ENCODE measurements at regions not wholly inside any gene's neighbourhood (a gene's known extent, or its start where the extent isn't known, plus 50 kb on each side); places are given as distances from the start of the nearest gene placed in this dataset.
"Not testable (repeated sequence)": the region's sequence is repeated elsewhere in the genome, so short reads cannot be mapped to it uniquely, and the experiment has no call there.

- H3K27ac Mint-ChIP-seq: no peak overlapping the region
- H3K27me3 Mint-ChIP-seq: peaks cover 13% of the 10 kb centered on the region
- peaks cover 7% of the 10 kb centered on the region for H3K9me3 Mint-ChIP-seq
- no peak for DNase-seq
- H3K36me3 Mint-ChIP-seq (ENCODE audit: low read depth): no peaks in the 10 kb centered on the region
- POLR2A ChIA-PET: no interaction called here
- CTCF ChIA-PET: no interaction called here
- H3K4me3 Mint-ChIP-seq: no peak overlapping the region
- no peaks in the 10 kb centered on the region for H3K4me1 Mint-ChIP-seq
Observed at GRCh38 chr17:74137416-74137815, 66.1 kb upstream of the RPL38 start.

GRCh38 chr17:74139120-74139519 lies 64.4 kb upstream of the RPL38 start:
- Mint-ChIP-seq H3K4me1 (no peaks in the 10 kb centered on the region), H3K27me3 (peaks cover 13% of the 10 kb centered on the region), H3K27ac (no peak overlapping the region), H3K9me3 (peaks cover 20% of the 10 kb centered on the region), H3K36me3 (ENCODE audit: low read depth) (no peaks in the 10 kb centered on the region), H3K4me3 (no peak overlapping the region)
- CTCF ChIA-PET: no interaction called here
- POLR2A ChIA-PET: no interaction called here
- DNase-seq: no peak

GRCh38 chr17:74140282-74140681 lies 63.2 kb upstream of the RPL38 start:
- CTCF ChIA-PET: no interaction called here
- H3K4me1 Mint-ChIP-seq: no peaks in the 10 kb centered on the region
- no peak overlapping the region for H3K27ac Mint-ChIP-seq

GRCh38 chr17:74141612-74142011 lies 61.9 kb upstream of the RPL38 start:
- Mint-ChIP-seq H3K4me3 (no peak overlapping the region), H3K4me1 (no peaks in the 10 kb centered on the region), H3K36me3 (ENCODE audit: low read depth) (no peaks in the 10 kb centered on the region), H3K9me3 (peaks cover 27% of the 10 kb centered on the region), H3K27ac (no peak overlapping the region), H3K27me3 (peaks cover 11% of the 10 kb centered on the region)
- ChIA-PET POLR2A (no interaction called here), CTCF (no interaction called here)
- DNase-seq: no peak

More at GRCh38 chr17:74140282-74140681, 63.2 kb upstream of the RPL38 start:
- Mint-ChIP-seq H3K4me3 (no peak overlapping the region), H3K36me3 (ENCODE audit: low read depth) (no peaks in the 10 kb centered on the region), H3K9me3 (peaks cover 23% of the 10 kb centered on the region), H3K27me3 (peaks cover 13% of the 10 kb centered on the region)
- no peak for DNase-seq
- POLR2A ChIA-PET: no interaction called here

GRCh38 chr17:74143318-74143717 lies 60.2 kb upstream of the RPL38 start:
- H3K36me3 Mint-ChIP-seq (ENCODE audit: low read depth); H3K4me1 Mint-ChIP-seq; H3K27me3 Mint-ChIP-seq; DNase-seq; POLR2A ChIA-PET; H3K4me3 Mint-ChIP-seq; H3K27ac Mint-ChIP-seq; CTCF ChIA-PET: not testable (repeated sequence)
- peaks cover 27% of the 10 kb centered on the region for H3K9me3 Mint-ChIP-seq

GRCh38 chr17:74145756-74146155 lies 57.7 kb upstream of the RPL38 start:
- DNase-seq: no peak
- no peaks in the 10 kb centered on the region for H3K36me3 Mint-ChIP-seq (ENCODE audit: low read depth)
- no peak overlapping the region for H3K4me3 Mint-ChIP-seq
- peaks cover 22% of the 10 kb centered on the region for H3K9me3 Mint-ChIP-seq
- H3K4me1 Mint-ChIP-seq: no peaks in the 10 kb centered on the region
- ChIA-PET POLR2A (no interaction called here), CTCF (no interaction called here)
- H3K27me3 Mint-ChIP-seq: no peaks in the 10 kb centered on the region
- no peak overlapping the region for H3K27ac Mint-ChIP-seq

GRCh38 chr17:74146196-74146595 lies 57.3 kb upstream of the RPL38 start:
- no peak for DNase-seq
- Mint-ChIP-seq H3K36me3 (ENCODE audit: low read depth) (no peaks in the 10 kb centered on the region), H3K27ac (no peak overlapping the region), H3K27me3 (no peaks in the 10 kb centered on the region), H3K9me3 (peaks cover 22% of the 10 kb centered on the region), H3K4me3 (no peak overlapping the region), H3K4me1 (no peaks in the 10 kb centered on the region)
- CTCF ChIA-PET: no interaction called here
- POLR2A ChIA-PET: no interaction called here

GRCh38 chr17:74147056-74147835 lies 56.2 kb upstream of the RPL38 start:
- POLR2A ChIA-PET: no interaction called here
- no peak for DNase-seq
- no peaks in the 10 kb centered on the region for H3K4me1 Mint-ChIP-seq
- no peak overlapping the region for H3K4me3 Mint-ChIP-seq
- peaks cover 21% of the 10 kb centered on the region for H3K9me3 Mint-ChIP-seq
- CTCF ChIA-PET: no interaction called here
- no peaks in the 10 kb centered on the region for H3K27me3 Mint-ChIP-seq
- H3K27ac Mint-ChIP-seq: no peak overlapping the region
- H3K36me3 Mint-ChIP-seq (ENCODE audit: low read depth): no peaks in the 10 kb centered on the region

- H3K9me3 Mint-ChIP-seq: peaks cover 14% of the 10 kb centered on the region
- ChIA-PET CTCF (no interaction called here), POLR2A (no interaction called here)
- DNase-seq: no peak
- H3K27ac Mint-ChIP-seq: no peak overlapping the region
- H3K36me3 Mint-ChIP-seq (ENCODE audit: low read depth): no peaks in the 10 kb centered on the region
- no peaks in the 10 kb centered on the region for H3K27me3 Mint-ChIP-seq
- no peaks in the 10 kb centered on the region for H3K4me1 Mint-ChIP-seq
- no peak overlapping the region for H3K4me3 Mint-ChIP-seq
Observed at GRCh38 chr17:74147966-74148365, 55.5 kb upstream of the RPL38 start.

- no peaks in the 10 kb centered on the region for H3K4me1 Mint-ChIP-seq
- H3K27me3 Mint-ChIP-seq: no peaks in the 10 kb centered on the region
- H3K27ac Mint-ChIP-seq: no peak overlapping the region
- H3K36me3 Mint-ChIP-seq (ENCODE audit: low read depth): no peaks in the 10 kb centered on the region
- CTCF ChIA-PET: no interaction called here
- peaks cover 10% of the 10 kb centered on the region for H3K9me3 Mint-ChIP-seq
- POLR2A ChIA-PET: no interaction called here
- no peak for DNase-seq
- H3K4me3 Mint-ChIP-seq: no peak overlapping the region
Observed at GRCh38 chr17:74148446-74148845, 55.0 kb upstream of the RPL38 start.

GRCh38 chr17:74148901-74149596 lies 54.4 kb upstream of the RPL38 start:
- Mint-ChIP-seq H3K36me3 (ENCODE audit: low read depth) (no peaks in the 10 kb centered on the region), H3K27ac (no peak overlapping the region), H3K4me1 (no peaks in the 10 kb centered on the region), H3K9me3 (peaks cover 6% of the 10 kb centered on the region), H3K4me3 (no peak overlapping the region), H3K27me3 (no peaks in the 10 kb centered on the region)
- ChIA-PET CTCF (no interaction called here), POLR2A (no interaction called here)
- DNase-seq: no peak

GRCh38 chr17:74149597-74150427 lies 53.7 kb upstream of the RPL38 start:
- no peaks in the 10 kb centered on the region for H3K4me1 Mint-ChIP-seq
- H3K9me3 Mint-ChIP-seq: peaks cover 4% of the 10 kb centered on the region
- DNase-seq: no peak
- ChIA-PET POLR2A (no interaction called here), CTCF (no interaction called here)
- no peaks in the 10 kb centered on the region for H3K36me3 Mint-ChIP-seq (ENCODE audit: low read depth)
- H3K4me3 Mint-ChIP-seq: no peak overlapping the region
- no peaks in the 10 kb centered on the region for H3K27me3 Mint-ChIP-seq
- H3K27ac Mint-ChIP-seq: no peak overlapping the region

GRCh38 chr17:74150428-74151025 lies 53.0 kb upstream of the RPL38 start:
- no peaks in the 10 kb centered on the region for H3K27me3 Mint-ChIP-seq
- H3K4me1 Mint-ChIP-seq: no peaks in the 10 kb centered on the region
- peaks cover 1% of the 10 kb centered on the region for H3K9me3 Mint-ChIP-seq
- no peak overlapping the region for H3K4me3 Mint-ChIP-seq
- POLR2A ChIA-PET: no interaction called here
- DNase-seq: no peak
- H3K36me3 Mint-ChIP-seq (ENCODE audit: low read depth): no peaks in the 10 kb centered on the region
- CTCF ChIA-PET: no interaction called here
- H3K27ac Mint-ChIP-seq: no peak overlapping the region
